ENCODE measurements at regions not wholly inside any gene's neighbourhood (a gene's known extent, or its start where the extent isn't known, plus 50 kb on each side); places are given as distances from the start of the nearest gene placed in this dataset.

DNA sequence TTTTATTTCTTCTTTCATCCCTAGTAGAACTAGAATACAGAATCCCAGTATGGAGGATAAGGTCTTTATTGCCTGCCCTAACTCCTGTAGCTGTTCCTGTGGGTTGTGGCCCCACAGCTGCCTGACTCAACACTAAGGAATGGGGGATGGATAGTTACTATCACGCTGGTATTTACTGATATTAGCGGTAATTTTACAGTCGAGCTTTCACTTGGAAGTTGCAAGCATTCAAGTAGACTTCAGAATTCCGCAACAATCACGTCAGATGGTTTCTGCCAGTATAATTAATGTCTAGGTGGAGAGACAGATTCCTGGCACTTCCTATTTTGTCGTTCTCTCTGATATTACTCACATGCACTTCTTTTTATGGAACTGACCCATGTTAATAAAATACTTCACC lies 489.8 kb downstream of the PABPC4L start:
- TF ChIP-seq, protein P1, sequence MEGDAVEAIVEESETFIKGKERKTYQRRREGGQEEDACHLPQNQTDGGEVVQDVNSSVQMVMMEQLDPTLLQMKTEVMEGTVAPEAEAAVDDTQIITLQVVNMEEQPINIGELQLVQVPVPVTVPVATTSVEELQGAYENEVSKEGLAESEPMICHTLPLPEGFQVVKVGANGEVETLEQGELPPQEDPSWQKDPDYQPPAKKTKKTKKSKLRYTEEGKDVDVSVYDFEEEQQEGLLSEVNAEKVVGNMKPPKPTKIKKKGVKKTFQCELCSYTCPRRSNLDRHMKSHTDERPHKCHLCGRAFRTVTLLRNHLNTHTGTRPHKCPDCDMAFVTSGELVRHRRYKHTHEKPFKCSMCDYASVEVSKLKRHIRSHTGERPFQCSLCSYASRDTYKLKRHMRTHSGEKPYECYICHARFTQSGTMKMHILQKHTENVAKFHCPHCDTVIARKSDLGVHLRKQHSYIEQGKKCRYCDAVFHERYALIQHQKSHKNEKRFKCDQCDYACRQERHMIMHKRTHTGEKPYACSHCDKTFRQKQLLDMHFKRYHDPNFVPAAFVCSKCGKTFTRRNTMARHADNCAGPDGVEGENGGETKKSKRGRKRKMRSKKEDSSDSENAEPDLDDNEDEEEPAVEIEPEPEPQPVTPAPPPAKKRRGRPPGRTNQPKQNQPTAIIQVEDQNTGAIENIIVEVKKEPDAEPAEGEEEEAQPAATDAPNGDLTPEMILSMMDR (IDR thresholded peaks at IDR 0.05): no peak
- no peak for TF ChIP-seq POLR2A (IDR thresholded peaks at IDR 0.05)
